Vagina (tissue), 2 donors: ENCODE measurements at regions not wholly inside any gene's neighbourhood (a gene's known extent, or its start where the extent isn't known, plus 50 kb on each side); places are given as distances from the start of the nearest gene placed in this dataset.

Experiments used
- DNase-seq, 2 donors: peaks; one replicate each; pipeline ENCODE4 v3.0.0-alpha.2; 2017; ENCODE audit errors: extremely low spot score in 2 of 2
- H3K27ac ChIP-seq: fragments of 200-600 bp; sonication (generic); one replicate; pipeline ENCODE4 v1.5.1; 2019
- H3K27me3 ChIP-seq: fragments of 200-600 bp; sonication (generic); one replicate; pipeline ENCODE4 v1.5.1; 2019
- H3K36me3 ChIP-seq, 2 donors: fragments of 200-600 bp; sonication (generic); one replicate each; pipeline ENCODE4 v1.5.1; 2017 to 2019
- H3K4me1 ChIP-seq: fragments of 200-600 bp; sonication (generic); one replicate; pipeline ENCODE4 v1.5.1; 2019
- H3K4me3 ChIP-seq, 2 donors: fragments of 200-600 bp; sonication (generic); 1 replicate in 1 of 2; 2 replicates in 1 of 2; pipeline ENCODE4 v1.5.1; 2016 to 2019
- H3K9me3 ChIP-seq: fragments of 200-600 bp; sonication (generic); one replicate; pipeline ENCODE4 v1.5.1; 2019
- POLR2A ChIP-seq, 2 donors: fragments of 450-650 bp; IDR thresholded peaks; one replicate each; pipeline ENCODE4 v1.6.1; 2017; ENCODE audit warnings: antibody characterized with exemption in 2 of 2, mild to moderate bottlenecking in 2 of 2, moderate library complexity in 2 of 2
- POLR2AphosphoS5 ChIP-seq, 2 donors: sonication (generic); formaldehyde crosslinking; IDR thresholded peaks; one replicate each; pipeline ENCODE4 v1.9.0; 2017; ENCODE audit warnings: antibody characterized with exemption in 2 of 2, mild to moderate bottlenecking in 2 of 2, low read depth in 1 of 2; ENCODE audit not compliant: insufficient read depth in 1 of 2
- intact Hi-C: fragments of 100-400 bp; cut with DNase I; formaldehyde crosslinking; loops from one replicate; pipeline ENCODE4 v1.15.1; 2023
- TF ChIP-seq, protein P1 (sequence below), 3 experiments: fragments of 450-650 bp in 2 of 3; fragments of 200-600 bp in 1 of 3; sonication (generic) in 1 of 3; IDR thresholded peaks; one replicate each; pipeline ENCODE4 v1.5.1; 2017 to 2019; ENCODE audit warnings: antibody characterized with exemption in 3 of 3, mild to moderate bottlenecking in 2 of 3, moderate library complexity in 2 of 3

DNA sequence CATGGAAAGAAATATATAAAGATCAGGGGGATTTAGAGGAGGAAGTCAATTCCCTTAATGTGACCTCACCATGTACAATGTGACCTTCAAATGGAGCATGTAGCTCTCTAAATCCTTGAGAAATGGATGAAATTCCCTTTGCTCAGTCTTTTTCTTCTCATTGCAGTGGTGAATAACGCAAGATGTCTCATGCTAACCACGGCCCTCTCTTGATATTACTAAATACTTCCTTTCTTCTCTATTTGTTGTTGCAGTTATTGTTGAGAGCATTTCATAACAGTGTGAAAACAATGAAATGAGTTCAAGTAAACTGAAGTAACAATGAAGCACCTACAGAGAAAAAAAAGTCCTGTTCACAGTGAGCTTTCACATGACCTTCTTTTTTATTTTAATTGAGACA, 55.6 kb downstream of the ZNF281 start:
- no peaks in the 10 kb centered on the region for H3K9me3 ChIP-seq
- no peak overlapping the region for H3K27ac ChIP-seq
- H3K4me3 ChIP-seq: no peak overlapping the region
- no peaks in the 10 kb centered on the region for H3K27me3 ChIP-seq
- intact Hi-C loops: no loop called here
- no peaks in the 10 kb centered on the region for H3K4me1 ChIP-seq
- TF ChIP-seq, protein P1, sequence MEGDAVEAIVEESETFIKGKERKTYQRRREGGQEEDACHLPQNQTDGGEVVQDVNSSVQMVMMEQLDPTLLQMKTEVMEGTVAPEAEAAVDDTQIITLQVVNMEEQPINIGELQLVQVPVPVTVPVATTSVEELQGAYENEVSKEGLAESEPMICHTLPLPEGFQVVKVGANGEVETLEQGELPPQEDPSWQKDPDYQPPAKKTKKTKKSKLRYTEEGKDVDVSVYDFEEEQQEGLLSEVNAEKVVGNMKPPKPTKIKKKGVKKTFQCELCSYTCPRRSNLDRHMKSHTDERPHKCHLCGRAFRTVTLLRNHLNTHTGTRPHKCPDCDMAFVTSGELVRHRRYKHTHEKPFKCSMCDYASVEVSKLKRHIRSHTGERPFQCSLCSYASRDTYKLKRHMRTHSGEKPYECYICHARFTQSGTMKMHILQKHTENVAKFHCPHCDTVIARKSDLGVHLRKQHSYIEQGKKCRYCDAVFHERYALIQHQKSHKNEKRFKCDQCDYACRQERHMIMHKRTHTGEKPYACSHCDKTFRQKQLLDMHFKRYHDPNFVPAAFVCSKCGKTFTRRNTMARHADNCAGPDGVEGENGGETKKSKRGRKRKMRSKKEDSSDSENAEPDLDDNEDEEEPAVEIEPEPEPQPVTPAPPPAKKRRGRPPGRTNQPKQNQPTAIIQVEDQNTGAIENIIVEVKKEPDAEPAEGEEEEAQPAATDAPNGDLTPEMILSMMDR (IDR thresholded peaks at IDR 0.05): no peak
- TF ChIP-seq POLR2AphosphoS5 (IDR thresholded peaks at IDR 0.05; ENCODE audit: insufficient read depth in 1 of 2, low read depth in 1 of 2) (no peak), POLR2A (IDR thresholded peaks at IDR 0.05) (no peak)
- H3K36me3 ChIP-seq: no peaks in the 10 kb centered on the region
- DNase-seq: no peak

DNA sequence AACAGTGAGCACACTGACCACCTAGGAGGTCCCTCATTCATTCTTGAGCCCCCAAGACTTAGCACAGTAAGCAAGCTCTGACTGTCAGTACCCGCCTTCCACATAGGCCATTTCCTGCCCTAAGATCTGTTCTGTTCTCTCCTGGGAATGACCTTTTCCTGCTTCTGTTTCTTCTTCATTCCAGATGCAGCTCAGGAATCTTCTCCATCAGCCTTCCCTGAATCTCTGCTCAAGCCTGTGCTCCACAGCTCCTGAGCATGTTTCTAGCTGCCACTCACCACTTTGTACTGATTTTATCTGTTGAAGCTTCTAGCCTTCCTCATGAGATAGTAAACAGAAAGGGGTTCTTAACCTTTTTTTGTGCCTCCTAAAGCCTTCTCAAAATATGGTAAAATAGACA, 56.6 kb downstream of the ZNF281 start:
- H3K27ac ChIP-seq: no peak overlapping the region

DNA sequence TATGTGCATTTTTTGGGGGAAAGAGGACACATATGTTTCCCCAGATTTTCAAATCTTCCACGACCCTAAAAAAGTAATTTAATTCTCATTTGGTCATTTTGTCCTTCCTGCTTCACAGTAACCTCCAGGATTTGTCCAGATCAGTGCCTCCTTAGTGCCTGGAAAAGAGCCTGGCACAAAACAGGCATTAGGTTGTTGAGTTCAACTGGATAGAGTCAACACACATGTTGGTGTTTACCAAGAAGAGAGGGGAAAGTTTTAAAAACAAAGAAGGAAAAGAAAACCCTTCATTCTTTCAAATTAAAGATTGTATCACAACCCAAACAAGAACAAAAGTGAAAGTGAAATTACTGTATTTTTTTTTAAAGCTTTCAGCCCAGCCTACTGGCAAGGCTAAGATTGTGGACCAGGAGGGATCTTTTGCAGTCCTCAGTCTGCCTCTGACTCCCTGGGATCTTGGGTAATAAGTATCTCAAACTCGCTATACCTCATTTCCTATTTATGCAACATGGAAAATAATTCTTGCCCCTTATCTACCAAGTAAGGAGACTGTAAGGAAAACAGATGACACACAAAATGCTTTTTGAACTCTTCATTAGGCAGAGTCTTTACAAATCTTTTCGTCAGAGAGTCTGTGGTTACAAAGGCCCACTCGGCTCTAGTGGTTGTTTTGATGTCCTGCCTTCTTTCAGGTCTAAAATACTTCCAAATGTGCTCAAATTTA, 57.8 kb downstream of the ZNF281 start:
- H3K4me3 ChIP-seq: peak overlapping the region in 1 of 2 donors; percentile 2
- H3K9me3 ChIP-seq: no peaks in the 10 kb centered on the region
- intact Hi-C loops: no loop called here
- no peaks in the 10 kb centered on the region for H3K36me3 ChIP-seq
- no peaks in the 10 kb centered on the region for H3K27me3 ChIP-seq
- H3K27ac ChIP-seq: no peak overlapping the region
- H3K4me1 ChIP-seq: no peaks in the 10 kb centered on the region
- no peak for DNase-seq
- TF ChIP-seq POLR2A (IDR thresholded peaks at IDR 0.05) (no peak), POLR2AphosphoS5 (IDR thresholded peaks at IDR 0.05; ENCODE audit: insufficient read depth in 1 of 2, low read depth in 1 of 2) (no peak)
- TF ChIP-seq, protein P1 (IDR thresholded peaks at IDR 0.05): no peak

More for the DNA sequence above, 56.6 kb downstream of the ZNF281 start:
- Histone ChIP-seq H3K36me3 (no peaks in the 10 kb centered on the region), H3K9me3 (no peaks in the 10 kb centered on the region), H3K4me3 (no peak overlapping the region), H3K4me1 (no peaks in the 10 kb centered on the region), H3K27me3 (no peaks in the 10 kb centered on the region)
- TF ChIP-seq, protein P1 (IDR thresholded peaks at IDR 0.05): no peak
- no peak for TF ChIP-seq POLR2A (IDR thresholded peaks at IDR 0.05)
- no peak for TF ChIP-seq POLR2AphosphoS5 (IDR thresholded peaks at IDR 0.05; ENCODE audit: insufficient read depth in 1 of 2, low read depth in 1 of 2)
- DNase-seq: no peak
- intact Hi-C loops: no loop called here

DNA sequence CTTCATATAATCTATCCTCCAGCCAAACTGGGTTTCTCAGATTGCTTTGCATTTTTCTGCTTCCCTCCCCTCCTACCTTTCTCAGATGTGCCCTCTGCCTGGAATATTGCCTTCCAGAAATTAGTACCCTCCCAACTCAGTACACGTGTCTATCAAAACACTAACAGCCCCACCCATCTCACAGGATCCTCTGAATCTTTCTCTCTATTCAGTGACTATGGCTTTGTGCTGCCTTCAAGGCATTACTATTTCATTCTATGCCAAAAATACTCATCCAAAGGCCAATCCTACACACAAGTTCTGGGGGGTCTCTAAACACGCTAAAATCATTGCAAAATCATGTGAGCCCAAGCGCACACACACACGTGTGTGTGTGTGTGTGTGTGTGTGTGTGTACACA, 58.4 kb downstream of the ZNF281 start:
- intact Hi-C loops: no loop called here
- Histone ChIP-seq H3K36me3 (no peaks in the 10 kb centered on the region), H3K4me1 (no peaks in the 10 kb centered on the region), H3K9me3 (no peaks in the 10 kb centered on the region), H3K27me3 (no peaks in the 10 kb centered on the region), H3K4me3 (no peak overlapping the region), H3K27ac (no peak overlapping the region)
- TF ChIP-seq, protein P1 (IDR thresholded peaks at IDR 0.05): no peak
- no peak for TF ChIP-seq POLR2A (IDR thresholded peaks at IDR 0.05)
- no peak for TF ChIP-seq POLR2AphosphoS5 (IDR thresholded peaks at IDR 0.05; ENCODE audit: insufficient read depth in 1 of 2, low read depth in 1 of 2)
- no peak for DNase-seq

DNA sequence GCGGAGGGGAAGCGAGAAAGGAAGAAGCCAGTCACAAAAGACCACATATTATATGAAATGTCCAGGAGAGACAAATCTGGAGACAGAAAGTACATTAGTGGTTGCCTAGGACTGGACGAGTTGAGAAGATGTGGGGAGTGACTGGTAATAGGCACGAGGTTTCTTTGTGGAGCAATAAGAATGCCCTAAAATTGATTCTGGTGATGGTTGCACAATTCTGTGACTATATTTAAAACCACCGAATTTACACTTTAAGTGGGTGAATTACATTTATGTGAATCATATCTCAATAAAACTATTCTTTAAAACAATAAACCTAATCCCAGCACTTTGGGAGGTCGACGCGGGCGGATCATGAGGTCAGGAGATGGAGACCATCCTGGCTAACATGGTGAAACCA, 63.1 kb downstream of the ZNF281 start:
- Histone ChIP-seq H3K4me1 (no peaks in the 10 kb centered on the region), H3K36me3 (no peaks in the 10 kb centered on the region), H3K9me3 (no peaks in the 10 kb centered on the region), H3K4me3 (no peak overlapping the region), H3K27ac (no peak overlapping the region), H3K27me3 (no peaks in the 10 kb centered on the region)
- DNase-seq: no peak
- intact Hi-C loops: no loop called here
- TF ChIP-seq POLR2A (IDR thresholded peaks at IDR 0.05) (no peak), POLR2AphosphoS5 (IDR thresholded peaks at IDR 0.05; ENCODE audit: insufficient read depth in 1 of 2, low read depth in 1 of 2) (no peak)
- TF ChIP-seq, protein P1 (IDR thresholded peaks at IDR 0.05): no peak
